ENCODE measurements at regions not wholly inside any gene's neighbourhood (a gene's known extent, or its start where the extent isn't known, plus 50 kb on each side); places are given as distances from the start of the nearest gene placed in this dataset.
"Not testable (repeated sequence)": the region's sequence is repeated elsewhere in the genome, so short reads cannot be mapped to it uniquely, and the experiment has no call there.

DNA sequence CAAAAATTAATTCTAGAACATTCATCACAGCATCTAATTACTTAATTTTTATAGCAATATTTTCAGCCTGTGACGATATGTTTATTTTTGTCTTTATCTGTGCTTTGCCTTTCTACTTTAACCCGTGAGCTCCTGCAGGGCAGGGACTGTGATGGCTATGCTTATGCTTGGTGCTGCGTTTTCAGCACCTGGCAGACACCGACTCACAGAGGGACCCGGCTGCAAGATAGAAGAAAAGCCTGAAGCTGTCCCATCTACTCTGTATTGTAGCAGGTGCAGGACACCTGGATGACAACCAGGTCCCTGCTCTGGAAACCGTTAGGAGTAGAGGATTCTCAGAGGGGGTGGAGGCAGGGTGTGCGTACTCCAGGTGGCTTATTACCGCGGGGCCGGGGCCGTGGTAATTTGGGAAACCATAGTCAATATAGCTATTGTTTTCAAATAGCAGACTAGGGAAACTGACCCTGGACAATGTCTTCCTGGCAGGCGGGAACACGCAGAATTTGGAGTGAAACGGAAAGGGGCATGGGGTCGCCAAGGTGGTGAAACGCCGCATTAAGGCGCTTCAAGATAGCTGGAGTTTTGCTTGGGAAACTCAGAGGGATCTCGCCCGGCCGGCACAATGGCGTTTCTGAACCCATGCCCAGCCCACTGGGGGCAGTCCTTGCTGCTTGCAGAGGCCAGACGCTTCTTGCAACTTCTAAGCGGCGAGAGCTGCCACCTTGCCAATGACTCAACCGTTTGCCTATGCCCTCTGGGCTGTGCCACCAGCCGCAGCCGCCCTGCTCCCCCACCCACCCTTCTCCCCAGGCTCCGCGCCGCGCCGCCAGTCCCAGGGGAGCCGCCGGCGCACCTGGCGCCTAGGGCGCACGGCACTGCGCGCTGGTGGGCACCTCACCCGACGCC, 140.1 kb upstream of the PALM2AKAP2 start:
- no peaks in the 10 kb centered on the region for H3K36me3 Mint-ChIP-seq (ENCODE audit: insufficient read depth)
- no peak overlapping the region for H3K4me3 Mint-ChIP-seq
- ATAC-seq (replicated peaks; ENCODE audit: extremely low read depth, poor library complexity, severe bottlenecking) = no peak
- no peak for DNase-seq (ENCODE audit: low spot score in 2 of 2)
- H3K27ac Mint-ChIP-seq (ENCODE audit: low read depth) = no peak overlapping the region
- H3K27me3 Mint-ChIP-seq = peaks cover 56% of the 10 kb centered on the region
- H3K9me3 Mint-ChIP-seq = peaks cover 18% of the 10 kb centered on the region
- H3K4me1 Mint-ChIP-seq = no peaks in the 10 kb centered on the region

DNA sequence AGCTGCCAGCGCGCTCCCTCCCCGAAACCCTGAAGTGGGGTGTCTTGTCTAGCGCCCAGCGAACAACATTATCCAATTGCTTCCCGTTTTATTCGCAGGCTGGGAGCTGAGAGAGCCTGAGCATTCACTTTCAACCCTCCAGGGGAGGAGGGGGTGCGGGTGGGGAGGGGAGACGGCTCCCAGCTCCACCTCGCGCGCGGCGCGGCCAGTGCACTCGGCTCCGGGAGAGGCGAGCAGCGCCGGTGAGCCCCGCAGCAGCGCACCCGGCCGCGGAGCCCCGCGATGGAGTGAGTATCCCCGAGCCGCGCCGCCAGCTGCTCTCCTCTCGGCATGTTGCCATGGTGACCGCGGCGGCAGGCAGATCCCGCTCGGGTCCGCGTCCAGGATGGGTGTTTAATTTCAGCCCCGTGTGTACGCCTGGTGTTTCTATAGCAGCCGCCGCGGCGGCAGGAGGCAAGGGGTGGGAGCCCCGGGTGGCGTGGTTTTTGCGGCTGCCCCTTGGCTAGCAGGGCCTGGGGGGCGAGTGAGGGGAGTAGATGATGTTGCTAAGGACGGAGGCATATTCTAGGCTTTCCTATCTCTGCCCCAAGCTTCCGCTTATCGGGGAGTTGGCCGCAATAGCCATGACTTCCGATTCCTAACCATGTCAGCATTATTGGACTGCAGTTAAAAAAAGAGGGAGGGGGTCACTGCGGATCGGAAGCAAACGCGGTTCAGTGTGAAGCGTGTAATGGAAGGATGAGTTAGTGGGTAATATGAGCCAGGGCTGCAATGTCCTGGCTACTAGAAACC, 139.2 kb upstream of the PALM2AKAP2 start:
- no peak for DNase-seq (ENCODE audit: low spot score in 2 of 2)
- Mint-ChIP-seq H3K9me3 (peaks cover 21% of the 10 kb centered on the region), H3K27ac (ENCODE audit: low read depth) (no peak overlapping the region), H3K4me1 (no peaks in the 10 kb centered on the region), H3K27me3 (peaks cover 56% of the 10 kb centered on the region), H3K4me3 (no peak overlapping the region), H3K36me3 (ENCODE audit: insufficient read depth) (no peaks in the 10 kb centered on the region)
- ATAC-seq (replicated peaks; ENCODE audit: extremely low read depth, poor library complexity, severe bottlenecking) = no peak

DNA sequence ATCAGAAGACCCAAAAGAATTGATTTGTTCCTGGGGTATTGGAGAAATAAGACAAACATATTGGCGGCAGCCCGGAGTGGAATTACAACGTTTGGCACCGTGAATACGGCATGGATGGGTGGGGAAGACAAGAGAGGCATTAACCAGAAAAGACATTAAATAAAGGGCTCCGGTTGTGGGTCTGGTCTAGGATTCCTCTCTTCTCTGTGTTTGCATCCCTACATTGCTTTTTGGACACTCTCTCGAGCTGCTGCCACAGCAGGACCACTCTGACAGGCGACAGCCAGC, 138.7 kb upstream of the PALM2AKAP2 start:
- Mint-ChIP-seq H3K27me3 (peaks cover 56% of the 10 kb centered on the region), H3K9me3 (peaks cover 21% of the 10 kb centered on the region), H3K27ac (ENCODE audit: low read depth) (no peak overlapping the region), H3K4me3 (no peak overlapping the region), H3K4me1 (no peaks in the 10 kb centered on the region), H3K36me3 (ENCODE audit: insufficient read depth) (no peaks in the 10 kb centered on the region)
- DNase-seq (ENCODE audit: low spot score in 2 of 2) = no peak
- no peak for ATAC-seq (replicated peaks; ENCODE audit: extremely low read depth, poor library complexity, severe bottlenecking)

DNA sequence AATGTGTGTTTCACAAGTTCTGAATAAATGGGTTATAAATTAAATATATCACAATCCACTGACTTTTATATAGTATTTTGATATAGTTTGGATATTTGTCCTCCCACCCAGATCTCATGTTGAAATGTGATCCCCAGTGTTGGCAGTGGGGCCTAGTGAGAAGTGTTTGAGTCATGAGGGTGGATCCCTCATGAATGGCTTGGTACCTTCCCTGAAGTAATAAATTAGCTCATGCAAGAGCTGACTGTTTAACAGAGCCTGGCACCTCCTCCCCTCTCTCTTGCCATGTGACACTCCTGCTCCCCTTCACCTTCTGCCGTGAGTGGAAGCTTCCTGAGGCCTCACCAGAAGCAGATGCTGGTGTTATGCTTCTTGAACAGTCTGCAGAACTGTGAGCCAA, 127.9 kb upstream of the PALM2AKAP2 start:
- Mint-ChIP-seq H3K27ac (ENCODE audit: low read depth) (no peak overlapping the region), H3K4me3 (no peak overlapping the region), H3K27me3 (no peaks in the 10 kb centered on the region), H3K4me1 (no peaks in the 10 kb centered on the region), H3K9me3 (peaks cover 9% of the 10 kb centered on the region), H3K36me3 (ENCODE audit: insufficient read depth) (peaks cover 3% of the 10 kb centered on the region)
- DNase-seq (ENCODE audit: low spot score in 2 of 2) = no peak
- no peak for ATAC-seq (replicated peaks; ENCODE audit: extremely low read depth, poor library complexity, severe bottlenecking)

DNA sequence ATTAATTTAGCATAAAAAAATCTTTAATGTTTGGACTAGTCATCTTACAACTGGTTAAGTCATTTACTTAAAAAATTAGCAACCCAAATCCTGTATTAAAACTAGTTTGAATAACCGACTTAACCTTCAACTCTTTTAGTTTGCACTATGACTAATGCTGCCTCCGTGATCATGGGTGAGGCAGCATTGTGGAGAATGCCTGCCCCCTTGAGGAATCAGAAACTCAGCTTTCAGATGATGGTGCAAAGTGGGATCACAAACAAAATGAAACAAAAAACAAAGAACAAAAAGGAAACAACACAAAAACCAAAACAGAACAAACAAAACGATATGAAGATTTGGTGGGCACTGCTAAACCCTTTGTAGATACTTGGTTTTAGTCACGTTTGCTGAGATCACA, 127.0 kb upstream of the PALM2AKAP2 start:
- H3K36me3 Mint-ChIP-seq (ENCODE audit: insufficient read depth) = peaks cover 3% of the 10 kb centered on the region
- no peaks in the 10 kb centered on the region for H3K27me3 Mint-ChIP-seq
- ATAC-seq (replicated peaks; ENCODE audit: extremely low read depth, poor library complexity, severe bottlenecking) (no peak), DNase-seq (ENCODE audit: low spot score in 2 of 2) (no peak)
- H3K27ac Mint-ChIP-seq (ENCODE audit: low read depth) = no peak overlapping the region
- H3K9me3 Mint-ChIP-seq = peaks cover 14% of the 10 kb centered on the region
- no peak overlapping the region for H3K4me3 Mint-ChIP-seq
- no peaks in the 10 kb centered on the region for H3K4me1 Mint-ChIP-seq

DNA sequence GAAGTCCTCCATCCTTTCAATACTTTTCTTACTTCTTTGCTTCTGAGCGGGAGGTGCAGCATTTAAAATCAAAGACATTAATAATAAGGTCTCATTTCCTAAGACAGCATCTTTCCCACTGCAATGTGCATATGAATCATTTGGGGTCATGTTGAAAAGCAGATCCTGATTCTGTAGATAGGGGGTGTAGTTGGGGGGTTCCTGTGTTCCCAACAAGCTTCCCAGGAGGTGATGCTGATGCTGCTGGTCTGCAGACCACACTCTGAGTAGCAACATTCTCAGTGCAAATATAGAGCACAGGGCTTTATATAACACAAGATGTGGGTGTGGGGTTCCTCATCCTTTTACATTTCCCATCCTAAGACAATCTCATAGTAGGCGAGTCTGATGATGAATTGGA, 126.5 kb upstream of the PALM2AKAP2 start:
- H3K27ac Mint-ChIP-seq (ENCODE audit: low read depth) = no peak overlapping the region
- H3K27me3 Mint-ChIP-seq = no peaks in the 10 kb centered on the region
- no peak for DNase-seq (ENCODE audit: low spot score in 2 of 2)
- no peak for ATAC-seq (replicated peaks; ENCODE audit: extremely low read depth, poor library complexity, severe bottlenecking)
- H3K9me3 Mint-ChIP-seq = peaks cover 9% of the 10 kb centered on the region
- H3K4me1 Mint-ChIP-seq = no peaks in the 10 kb centered on the region
- H3K36me3 Mint-ChIP-seq (ENCODE audit: insufficient read depth) = peaks cover 3% of the 10 kb centered on the region
- no peak overlapping the region for H3K4me3 Mint-ChIP-seq

DNA sequence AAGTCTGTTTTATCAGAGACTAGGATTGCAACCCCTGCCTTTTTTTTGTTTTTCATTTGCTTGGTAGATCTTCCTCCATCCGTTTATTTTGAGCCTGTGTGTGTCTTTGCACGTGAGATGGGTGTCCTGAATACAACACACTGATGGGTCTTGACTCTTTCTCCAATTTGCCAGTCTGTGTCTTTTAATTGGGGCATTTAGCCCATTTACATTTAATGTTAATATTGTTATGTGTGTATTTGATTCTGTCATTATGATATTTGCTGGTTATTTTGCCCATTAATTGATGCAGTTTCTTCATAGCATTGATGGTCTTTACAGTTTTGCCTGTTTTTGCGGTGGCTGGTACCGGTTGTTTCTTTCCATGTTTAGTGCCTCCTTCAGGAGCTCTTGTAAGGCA, 116.0 kb upstream of the PALM2AKAP2 start:
- not testable (repeated sequence) for H3K27me3 Mint-ChIP-seq; H3K4me1 Mint-ChIP-seq; DNase-seq (ENCODE audit: low spot score in 2 of 2); H3K36me3 Mint-ChIP-seq (ENCODE audit: insufficient read depth); ATAC-seq (replicated peaks; ENCODE audit: extremely low read depth, poor library complexity, severe bottlenecking); H3K27ac Mint-ChIP-seq (ENCODE audit: low read depth); H3K4me3 Mint-ChIP-seq
- H3K9me3 Mint-ChIP-seq = peaks cover 14% of the 10 kb centered on the region

DNA sequence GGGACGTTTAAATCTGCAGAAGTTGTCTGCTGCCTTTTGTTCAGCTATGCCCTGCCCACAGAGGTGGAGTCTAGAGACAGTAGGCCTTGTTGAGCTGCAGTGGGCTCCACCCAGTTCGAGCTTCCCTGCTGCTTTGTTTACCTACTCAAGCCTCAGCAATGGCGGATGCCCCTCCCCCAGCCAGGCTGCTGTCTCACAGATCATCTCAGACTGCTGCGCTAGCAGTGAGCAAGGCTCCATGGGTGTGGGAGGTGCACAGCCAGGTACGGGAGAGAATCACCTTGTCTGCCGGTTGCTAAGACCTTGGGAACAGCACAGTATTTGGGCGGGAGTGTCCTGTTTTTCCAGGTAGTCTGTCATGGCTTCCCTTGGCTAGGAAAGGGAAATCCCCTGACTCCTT, 114.3 kb upstream of the PALM2AKAP2 start:
- H3K27ac Mint-ChIP-seq (ENCODE audit: low read depth); H3K36me3 Mint-ChIP-seq (ENCODE audit: insufficient read depth); DNase-seq (ENCODE audit: low spot score in 2 of 2); ATAC-seq (replicated peaks; ENCODE audit: extremely low read depth, poor library complexity, severe bottlenecking); H3K4me1 Mint-ChIP-seq; H3K27me3 Mint-ChIP-seq; H3K4me3 Mint-ChIP-seq: not testable (repeated sequence)
- H3K9me3 Mint-ChIP-seq = peaks cover 14% of the 10 kb centered on the region

DNA sequence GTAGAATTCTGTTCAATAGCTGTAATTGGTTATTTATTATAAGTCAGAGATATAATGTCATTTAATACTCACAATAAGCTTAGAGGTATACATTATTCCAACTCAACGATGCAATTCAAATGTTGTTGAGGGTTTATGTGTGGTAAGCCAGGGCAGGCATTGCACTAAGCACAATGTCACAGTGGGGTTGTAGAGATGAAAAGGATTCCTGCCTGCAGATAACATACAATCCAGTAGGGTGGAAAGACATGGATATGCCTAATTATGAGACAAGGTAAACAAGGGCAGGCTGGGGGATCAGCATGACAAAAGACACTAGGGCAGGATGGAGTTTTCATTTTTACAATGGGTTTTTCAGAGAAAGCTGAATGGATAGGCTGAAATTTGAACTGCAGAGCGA, 98.7 kb upstream of the PALM2AKAP2 start:
- DNase-seq (ENCODE audit: low spot score in 2 of 2) = no peak
- H3K9me3 Mint-ChIP-seq = no peaks in the 10 kb centered on the region
- H3K4me3 Mint-ChIP-seq = no peak overlapping the region
- no peaks in the 10 kb centered on the region for H3K4me1 Mint-ChIP-seq
- H3K27ac Mint-ChIP-seq (ENCODE audit: low read depth) = no peak overlapping the region
- no peak for ATAC-seq (replicated peaks; ENCODE audit: extremely low read depth, poor library complexity, severe bottlenecking)
- no peaks in the 10 kb centered on the region for H3K27me3 Mint-ChIP-seq
- no peaks in the 10 kb centered on the region for H3K36me3 Mint-ChIP-seq (ENCODE audit: insufficient read depth)

DNA sequence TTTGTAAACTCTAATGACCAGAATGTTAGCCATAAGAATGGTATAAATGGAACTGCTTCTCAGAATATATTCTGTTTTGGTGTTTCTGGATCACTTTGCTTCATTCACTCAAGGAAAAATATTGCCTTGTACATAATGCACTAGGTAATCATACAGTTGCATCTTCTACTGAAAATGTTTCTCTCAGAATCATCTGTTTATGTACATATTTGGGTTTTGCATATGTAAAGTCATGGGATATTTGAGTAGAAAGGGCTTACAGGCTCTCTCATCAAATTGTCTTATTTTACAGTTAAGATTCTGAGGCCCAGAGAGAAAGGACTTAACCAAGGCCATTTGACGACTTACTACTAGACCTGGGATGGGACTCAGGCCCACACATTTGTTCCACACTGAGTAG, 97.8 kb upstream of the PALM2AKAP2 start:
- no peaks in the 10 kb centered on the region for H3K4me1 Mint-ChIP-seq
- no peak overlapping the region for H3K27ac Mint-ChIP-seq (ENCODE audit: low read depth)
- no peaks in the 10 kb centered on the region for H3K9me3 Mint-ChIP-seq
- no peak for ATAC-seq (replicated peaks; ENCODE audit: extremely low read depth, poor library complexity, severe bottlenecking)
- no peak for DNase-seq (ENCODE audit: low spot score in 2 of 2)
- H3K27me3 Mint-ChIP-seq = no peaks in the 10 kb centered on the region
- H3K4me3 Mint-ChIP-seq = no peak overlapping the region
- no peaks in the 10 kb centered on the region for H3K36me3 Mint-ChIP-seq (ENCODE audit: insufficient read depth)

DNA sequence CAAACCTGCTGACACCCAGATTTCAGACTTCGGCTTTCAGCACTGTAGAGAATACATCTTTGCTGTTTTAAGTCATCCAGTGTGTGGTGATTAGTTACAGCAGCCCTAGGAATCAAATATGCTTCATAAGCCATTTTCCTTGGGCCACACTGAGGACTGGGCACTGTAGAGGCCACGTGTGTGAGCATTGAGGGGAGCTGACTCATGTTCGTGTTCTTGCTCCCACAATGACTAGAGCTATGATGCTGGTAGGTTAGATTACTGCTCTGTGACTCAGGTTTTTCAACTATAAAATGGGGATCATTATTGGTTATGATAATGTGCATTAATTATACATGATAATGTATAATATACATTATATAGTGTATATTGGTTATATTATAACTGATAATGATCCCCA, 96.5 kb upstream of the PALM2AKAP2 start:
- no peaks in the 10 kb centered on the region for H3K36me3 Mint-ChIP-seq (ENCODE audit: insufficient read depth)
- no peaks in the 10 kb centered on the region for H3K27me3 Mint-ChIP-seq
- DNase-seq (ENCODE audit: low spot score in 2 of 2) (no peak), ATAC-seq (replicated peaks; ENCODE audit: extremely low read depth, poor library complexity, severe bottlenecking) (no peak)
- H3K4me1 Mint-ChIP-seq = no peaks in the 10 kb centered on the region
- no peaks in the 10 kb centered on the region for H3K9me3 Mint-ChIP-seq
- H3K4me3 Mint-ChIP-seq = no peak overlapping the region
- no peak overlapping the region for H3K27ac Mint-ChIP-seq (ENCODE audit: low read depth)

DNA sequence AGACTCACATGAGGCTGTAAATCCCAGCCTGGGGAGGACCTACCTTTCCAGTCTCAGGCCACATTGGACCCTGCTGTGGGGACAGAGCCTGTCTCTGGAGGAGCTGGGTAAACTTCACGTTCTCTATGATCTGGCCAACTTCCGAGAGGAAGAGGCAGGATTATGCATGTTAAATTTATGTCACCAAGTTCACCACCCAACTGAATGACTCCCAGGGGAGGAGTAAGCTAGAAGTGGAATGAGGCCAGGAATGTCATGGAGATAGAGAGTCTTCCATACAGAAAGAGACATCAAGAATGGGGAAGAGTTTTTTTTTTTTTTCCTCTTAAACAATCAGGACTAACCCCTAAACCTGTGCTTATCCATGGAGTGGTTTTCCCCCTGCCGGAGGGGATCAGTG, 90.3 kb upstream of the PALM2AKAP2 start:
- no peak for DNase-seq (ENCODE audit: low spot score in 2 of 2)
- H3K36me3 Mint-ChIP-seq (ENCODE audit: insufficient read depth) = no peaks in the 10 kb centered on the region
- no peak for ATAC-seq (replicated peaks; ENCODE audit: extremely low read depth, poor library complexity, severe bottlenecking)
- H3K27me3 Mint-ChIP-seq = no peaks in the 10 kb centered on the region
- no peaks in the 10 kb centered on the region for H3K9me3 Mint-ChIP-seq
- no peaks in the 10 kb centered on the region for H3K4me1 Mint-ChIP-seq
- H3K27ac Mint-ChIP-seq (ENCODE audit: low read depth) = no peak overlapping the region
- no peak overlapping the region for H3K4me3 Mint-ChIP-seq

DNA sequence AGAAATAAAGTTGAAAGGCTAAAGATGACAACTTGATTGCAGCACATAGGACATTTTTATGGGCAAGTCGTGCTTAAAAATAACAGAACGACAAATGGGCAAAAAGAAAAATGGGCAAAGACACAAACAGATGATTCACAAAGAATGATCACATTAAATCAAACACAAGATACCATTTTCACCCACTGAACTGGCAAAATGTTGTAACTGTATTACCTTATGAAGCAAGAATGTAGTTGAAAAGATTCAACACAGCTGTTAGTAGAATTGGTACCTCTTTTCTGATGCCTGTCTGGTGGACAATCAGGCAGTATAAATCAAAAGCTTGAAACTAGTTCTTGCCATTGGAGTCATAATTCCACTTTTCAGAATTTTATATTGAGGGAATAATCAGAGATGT, 81.0 kb upstream of the PALM2AKAP2 start:
- Mint-ChIP-seq H3K9me3 (peaks cover 6% of the 10 kb centered on the region), H3K27me3 (no peaks in the 10 kb centered on the region), H3K4me3 (no peak overlapping the region), H3K36me3 (ENCODE audit: insufficient read depth) (no peaks in the 10 kb centered on the region), H3K27ac (ENCODE audit: low read depth) (no peak overlapping the region), H3K4me1 (no peaks in the 10 kb centered on the region)
- no peak for ATAC-seq (replicated peaks; ENCODE audit: extremely low read depth, poor library complexity, severe bottlenecking)
- DNase-seq (ENCODE audit: low spot score in 2 of 2) = no peak

Measured in central memory CD8-positive, alpha-beta T cell (primary cell).